ENCODE measurements at regions not wholly inside any gene's neighbourhood (a gene's known extent, or its start where the extent isn't known, plus 50 kb on each side); places are given as distances from the start of the nearest gene placed in this dataset.

GRCh38 chr12:24280056-24280842, 330.8 kb upstream of the SOX5 start:
- peak; percentile 13 for DNase-seq (ENCODE audit: low read depth)

GRCh38 chr12:24278832-24279231, 329.4 kb upstream of the SOX5 start:
- DNase-seq (ENCODE audit: low read depth) = no peak

- no peak for DNase-seq (ENCODE audit: low read depth)
Observed at GRCh38 chr12:24270965-24271364, 321.5 kb upstream of the SOX5 start.

DNA sequence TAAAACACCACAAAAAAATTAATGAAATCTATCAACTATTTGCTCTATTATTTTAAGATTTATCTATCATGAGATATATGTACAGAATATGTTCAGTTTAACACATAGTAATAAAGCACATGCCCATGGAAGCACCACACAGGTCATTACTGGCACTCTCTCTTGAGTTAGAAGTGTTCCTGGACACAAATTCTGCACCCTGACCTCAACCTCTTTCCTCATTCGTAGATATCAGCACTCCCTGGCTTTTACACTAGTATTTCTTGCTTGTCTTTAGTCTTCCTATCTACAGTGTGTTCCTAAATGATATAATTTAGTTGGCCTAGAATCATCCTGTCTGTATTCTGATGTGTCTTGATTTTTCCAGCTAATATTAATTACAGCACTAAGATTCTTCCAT, 321.0 kb upstream of the SOX5 start:
- DNase-seq (ENCODE audit: low read depth) = no peak

DNA sequence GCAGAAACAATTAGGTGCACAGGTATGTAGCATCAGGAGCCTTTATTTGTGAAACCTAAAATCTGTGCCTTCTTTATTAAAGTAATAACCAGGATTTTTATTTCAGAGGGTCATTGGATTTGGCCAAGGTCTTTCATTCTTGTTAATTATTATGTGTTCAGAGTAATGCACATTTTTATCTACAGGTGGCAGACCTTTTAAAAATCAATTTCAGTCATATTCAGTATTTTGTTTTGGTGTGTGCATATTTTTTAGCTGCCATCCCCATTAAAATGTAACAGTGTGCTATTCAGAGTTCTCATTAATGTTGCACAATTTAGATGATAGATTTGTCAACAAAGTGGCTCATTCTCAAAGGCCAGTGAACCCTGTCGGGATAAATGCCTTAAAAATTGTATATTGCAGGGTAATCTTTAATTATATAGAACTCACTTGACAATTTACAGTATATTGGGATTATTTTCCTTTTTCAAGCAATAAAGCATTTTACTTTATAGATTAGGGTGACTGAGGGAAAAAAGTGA, 319.3 kb upstream of the SOX5 start:
- DNase-seq (ENCODE audit: low read depth) = no peak

- no peak for DNase-seq (ENCODE audit: low read depth)
Observed at GRCh38 chr12:24266982-24267381, 317.5 kb upstream of the SOX5 start.

- DNase-seq (ENCODE audit: low read depth) = no peak
Observed at GRCh38 chr12:24256684-24257083, 307.2 kb upstream of the SOX5 start.

DNA sequence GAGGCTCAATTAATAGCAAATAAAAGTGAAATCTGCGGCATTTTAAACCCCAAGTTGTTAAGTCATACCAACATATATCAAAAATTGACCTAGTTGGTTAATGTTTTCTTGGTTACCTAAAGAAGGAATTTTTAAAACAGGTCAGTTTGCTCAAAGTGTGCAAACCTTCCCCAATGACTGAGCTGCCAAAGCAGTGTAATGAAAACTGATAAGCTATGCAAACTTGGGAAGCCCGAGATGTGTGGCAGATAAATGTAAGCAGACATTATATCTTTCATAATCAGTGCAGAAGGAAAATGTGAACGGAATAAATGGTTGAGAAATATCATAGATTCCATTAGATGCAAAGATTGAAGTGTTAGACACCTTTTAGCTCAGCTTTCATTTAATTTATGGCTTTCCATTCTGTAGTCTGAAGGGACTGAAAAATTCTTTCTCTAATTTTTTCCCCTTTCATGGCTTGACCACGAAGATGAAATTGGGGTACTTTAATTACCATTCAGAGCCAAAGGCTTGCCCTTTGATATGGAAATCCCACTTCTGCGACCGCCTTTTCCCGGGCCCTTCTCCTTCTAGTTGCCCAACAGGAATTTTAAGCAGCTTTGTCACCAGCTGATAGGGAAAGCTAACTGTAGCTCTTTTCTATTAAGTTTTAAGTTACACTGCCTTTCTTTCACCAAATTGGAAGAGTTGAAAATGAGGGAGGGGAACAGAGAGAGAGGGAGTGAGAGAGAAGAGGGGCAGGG, 306.6 kb upstream of the SOX5 start:
- DNase-seq (ENCODE audit: low read depth) = no peak

GRCh38 chr12:24252602-24253001, 303.1 kb upstream of the SOX5 start:
- DNase-seq (ENCODE audit: low read depth) = no peak

GRCh38 chr12:24246934-24247333, 297.5 kb upstream of the SOX5 start:
- DNase-seq (ENCODE audit: low read depth) = no peak

DNA sequence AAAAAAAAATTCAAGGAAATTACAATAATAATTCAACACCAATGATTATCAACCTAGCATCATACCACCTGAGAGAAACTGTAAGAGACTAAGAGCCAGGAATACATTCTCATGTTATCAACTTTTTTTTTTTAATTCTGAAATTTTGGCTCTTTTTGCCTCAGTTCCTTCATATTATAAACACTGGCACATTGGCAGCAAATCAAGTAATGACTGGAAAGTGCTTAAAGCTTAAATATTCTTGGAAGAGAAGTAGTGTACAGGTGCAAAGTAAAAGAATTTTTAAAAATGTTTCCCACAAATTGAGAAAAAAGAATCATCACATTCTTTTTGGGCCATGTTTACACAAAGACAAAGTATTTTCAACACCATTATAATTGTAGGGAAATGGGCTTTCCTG, 296.9 kb upstream of the SOX5 start:
- no peak for DNase-seq (ENCODE audit: low read depth)

- no peak for DNase-seq (ENCODE audit: low read depth)
Observed at GRCh38 chr12:24244801-24245200, 295.3 kb upstream of the SOX5 start.

DNA sequence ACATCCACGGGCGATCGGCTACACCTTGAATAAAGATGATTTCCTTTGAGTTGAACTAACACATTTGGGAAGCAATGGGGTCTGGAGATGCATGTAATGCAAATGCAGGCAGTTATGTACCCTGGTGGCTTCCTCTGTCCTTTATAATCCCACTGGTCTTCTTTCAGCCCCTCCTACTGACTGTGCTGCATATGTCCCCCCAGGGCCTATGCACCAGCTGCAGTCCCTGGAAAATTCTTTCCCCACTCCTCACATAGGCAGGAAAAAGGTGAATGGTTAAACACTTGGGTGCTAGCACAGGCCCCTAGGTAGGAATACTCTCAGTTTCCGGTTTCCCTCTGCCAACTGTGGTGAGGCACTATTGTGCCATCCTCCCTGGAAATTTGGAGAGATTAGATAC, 294.8 kb upstream of the SOX5 start:
- DNase-seq (ENCODE audit: low read depth) = no peak

DNA sequence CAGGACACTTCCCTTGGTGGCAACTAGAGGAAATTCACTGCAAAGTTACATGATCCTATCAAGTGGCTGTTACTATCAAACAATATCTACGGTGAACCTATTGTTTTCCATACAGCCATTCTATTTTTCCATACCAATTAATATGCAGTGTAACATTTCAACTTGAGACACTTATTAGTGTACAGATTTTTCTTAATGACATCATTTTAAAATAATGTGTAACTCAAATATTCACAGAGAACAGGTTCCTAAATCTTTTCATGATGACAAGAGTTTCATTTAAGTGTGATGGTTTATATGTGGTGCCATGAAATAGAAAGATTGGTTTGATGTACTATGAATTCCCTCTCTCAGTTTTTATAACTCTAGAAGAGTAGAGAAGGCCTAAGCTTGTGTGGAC, 291.2 kb upstream of the SOX5 start:
- DNase-seq (ENCODE audit: low read depth) = no peak

DNA sequence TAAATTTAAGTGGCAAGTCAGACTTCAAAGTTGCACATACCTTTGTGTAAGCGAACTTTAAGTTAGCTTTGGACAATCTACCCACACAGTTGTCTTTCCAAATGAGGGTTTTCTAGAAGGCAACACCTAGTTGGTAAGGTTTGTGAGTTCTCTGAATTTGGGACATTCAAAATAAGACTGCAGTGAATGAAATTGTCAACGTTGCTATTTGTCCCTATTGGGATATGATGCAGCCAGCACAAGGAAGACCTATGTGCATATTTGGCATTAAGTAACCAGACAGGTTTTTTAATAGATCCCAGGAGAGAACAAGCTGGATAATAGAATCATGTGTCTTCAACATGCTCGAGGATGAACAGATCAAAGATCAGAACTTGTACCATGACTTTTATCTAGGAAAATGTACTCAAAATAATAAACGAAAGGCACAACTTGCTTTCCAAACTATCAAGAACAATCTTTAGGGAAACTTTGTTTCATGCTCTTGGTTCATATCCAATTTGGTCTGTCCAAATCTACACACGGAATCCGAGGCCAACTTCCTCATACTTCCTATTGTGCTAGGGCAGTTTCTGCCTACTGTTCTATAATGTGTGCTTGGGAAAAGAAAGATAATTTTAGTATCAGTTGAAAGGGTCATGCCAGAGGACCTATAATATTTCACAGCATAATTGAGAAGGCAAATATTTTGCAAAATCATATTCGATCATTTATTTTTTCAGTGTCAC, 284.2 kb upstream of the SOX5 start:
- DNase-seq (ENCODE audit: low read depth) = no peak

- DNase-seq (ENCODE audit: low read depth) = no peak
Observed at GRCh38 chr12:24232531-24232930, 283.1 kb upstream of the SOX5 start.

DNA sequence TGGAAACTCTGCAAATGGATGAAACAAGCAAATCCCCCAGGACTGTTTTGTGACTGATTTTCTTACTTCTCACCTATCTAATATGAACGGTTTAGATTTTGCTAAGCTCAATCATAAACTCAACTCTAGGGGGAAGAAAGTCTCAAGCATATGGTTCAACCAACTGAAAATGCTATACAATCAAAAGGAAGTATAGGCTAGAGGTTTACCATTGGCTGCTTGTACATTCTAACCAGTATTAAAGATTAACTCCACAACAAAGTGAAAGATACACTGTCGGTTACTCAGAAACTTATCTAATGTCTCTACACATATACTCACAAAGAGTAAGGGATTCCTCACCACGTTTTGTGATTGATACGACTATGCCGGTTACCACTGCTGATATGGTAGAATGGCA, 281.8 kb upstream of the SOX5 start:
- DNase-seq (ENCODE audit: low read depth) = no peak

- no peak for DNase-seq (ENCODE audit: low read depth)
Observed at GRCh38 chr12:24230061-24230701, 280.7 kb upstream of the SOX5 start.

- no peak for DNase-seq (ENCODE audit: low read depth)
Observed at GRCh38 chr12:24229031-24229700, 279.7 kb upstream of the SOX5 start.

- no peak for DNase-seq (ENCODE audit: low read depth)
Observed at GRCh38 chr12:24228371-24228770, 278.9 kb upstream of the SOX5 start.

DNA sequence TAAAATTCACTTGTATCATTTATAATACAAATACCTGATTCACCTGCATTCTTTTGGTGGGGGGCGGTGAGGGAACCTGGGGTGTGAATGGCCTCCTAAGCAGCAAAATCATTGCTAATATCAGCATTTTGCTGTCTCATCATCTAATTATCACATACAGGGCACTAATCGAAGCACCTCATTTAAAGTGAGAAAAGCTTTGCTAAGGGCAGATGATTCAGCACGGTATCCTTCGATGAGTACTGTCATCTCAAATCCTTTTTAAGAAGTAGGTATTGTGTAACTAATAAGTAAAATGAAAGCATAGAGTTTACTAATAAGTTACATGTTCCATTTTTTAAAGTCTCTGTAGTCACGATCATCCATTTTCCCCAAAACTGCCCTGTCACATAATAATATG, 278.1 kb upstream of the SOX5 start:
- DNase-seq (ENCODE audit: low read depth) = peak; percentile 24
